Muscle of leg (tissue), 3 donors: ENCODE measurements at regions not wholly inside any gene's neighbourhood (a gene's known extent, or its start where the extent isn't known, plus 50 kb on each side); places are given as distances from the start of the nearest gene placed in this dataset.

Experiments used
- DNase-seq: peaks from one replicate; pipeline ENCODE4 v3.0.0; 2013
- H3K27ac ChIP-seq: one replicate; pipeline ENCODE4 v1.5.1; 2013; ENCODE audit warnings: mild to moderate bottlenecking, low read length, control low read depth
- H3K27me3 ChIP-seq: one replicate; pipeline ENCODE4 v1.6.1; 2013; ENCODE audit warnings: low read length; ENCODE audit not compliant: control insufficient read depth, insufficient read depth
- H3K36me3 ChIP-seq: one replicate; pipeline ENCODE4 v1.6.1; 2013; ENCODE audit warnings: low read length; ENCODE audit not compliant: control insufficient read depth, insufficient read depth
- H3K4me1 ChIP-seq: one replicate; pipeline ENCODE4 v1.6.1; 2013; ENCODE audit warnings: low read length; ENCODE audit not compliant: control insufficient read depth, insufficient read depth
- H3K4me3 ChIP-seq: one replicate; pipeline ENCODE4 v1.5.1; 2013; ENCODE audit warnings: low read length, control low read depth
- H3K9me3 ChIP-seq: replicated peaks from 2 replicates; pipeline ENCODE4 v1.6.1; 2013; ENCODE audit warnings: low read depth, low read length; ENCODE audit not compliant: control insufficient read depth
- WGBS: methylation state at CpG from one replicate; pipeline ENCODE4 v1.1.5; 2013; ENCODE audit warnings: missing lambda C conversion rate; ENCODE audit not compliant: insufficient coverage; 5-methylcytosine and 5-hydroxymethylcytosine counted together

- Histone ChIP-seq H3K4me1 (peaks cover 8% of the 10 kb centered on the region), H3K27me3 (peaks cover 5% of the 10 kb centered on the region), H3K4me3 (no peak overlapping the region), H3K9me3 (peaks cover 2% of the 10 kb centered on the region), H3K36me3 (no peaks in the 10 kb centered on the region), H3K27ac (no peak overlapping the region)
- WGBS = 67% methylated on average over 1 of the region's 5 CpGs
- no peak for DNase-seq
Observed at GRCh38 chr20:61117725-61118124, 134.3 kb upstream of the CDH4 start.

GRCh38 chr20:61118429-61119224, 133.4 kb upstream of the CDH4 start:
- WGBS = 87% methylated on average over 9 of the region's 14 CpGs
- Histone ChIP-seq H3K4me3 (no peak overlapping the region), H3K9me3 (peaks cover 2% of the 10 kb centered on the region), H3K4me1 (peaks cover 8% of the 10 kb centered on the region), H3K27ac (no peak overlapping the region), H3K36me3 (no peaks in the 10 kb centered on the region), H3K27me3 (peaks cover 5% of the 10 kb centered on the region)
- no peak for DNase-seq

- H3K9me3 ChIP-seq = peaks cover 2% of the 10 kb centered on the region
- peaks cover 5% of the 10 kb centered on the region for H3K27me3 ChIP-seq
- no CpG with 5 or more reads among the region's 10 CpGs for WGBS
- peaks cover 8% of the 10 kb centered on the region for H3K4me1 ChIP-seq
- no peak for DNase-seq
- no peaks in the 10 kb centered on the region for H3K36me3 ChIP-seq
- no peak overlapping the region for H3K4me3 ChIP-seq
- no peak overlapping the region for H3K27ac ChIP-seq
Observed at GRCh38 chr20:61119273-61119672, 132.8 kb upstream of the CDH4 start.

GRCh38 chr20:61119794-61120410, 132.2 kb upstream of the CDH4 start:
- DNase-seq = no peak
- no peak overlapping the region for H3K27ac ChIP-seq
- WGBS = 53% methylated on average over 3 of the region's 12 CpGs
- H3K9me3 ChIP-seq = peaks cover 2% of the 10 kb centered on the region
- H3K4me3 ChIP-seq = no peak overlapping the region
- H3K27me3 ChIP-seq = peaks cover 5% of the 10 kb centered on the region
- no peaks in the 10 kb centered on the region for H3K36me3 ChIP-seq
- peaks cover 8% of the 10 kb centered on the region for H3K4me1 ChIP-seq

GRCh38 chr20:61120595-61121515, 131.2 kb upstream of the CDH4 start:
- DNase-seq = peak; percentile 43
- Histone ChIP-seq H3K27me3 (peaks cover 5% of the 10 kb centered on the region), H3K9me3 (peaks cover 2% of the 10 kb centered on the region), H3K4me3 (no peak overlapping the region), H3K36me3 (no peaks in the 10 kb centered on the region), H3K27ac (no peak overlapping the region), H3K4me1 (peaks cover 3% of the 10 kb centered on the region)
- 56% methylated on average over 9 of the region's 17 CpGs for WGBS

GRCh38 chr20:61121661-61122060, 130.4 kb upstream of the CDH4 start:
- peaks cover 5% of the 10 kb centered on the region for H3K27me3 ChIP-seq
- DNase-seq = no peak
- H3K4me3 ChIP-seq = no peak overlapping the region
- peaks cover 3% of the 10 kb centered on the region for H3K4me1 ChIP-seq
- H3K36me3 ChIP-seq = no peaks in the 10 kb centered on the region
- WGBS = 87% methylated on average over 8 of the region's 8 CpGs
- peaks cover 2% of the 10 kb centered on the region for H3K9me3 ChIP-seq
- H3K27ac ChIP-seq = no peak overlapping the region

GRCh38 chr20:61123286-61123685, 128.8 kb upstream of the CDH4 start:
- H3K27ac ChIP-seq = no peak overlapping the region
- peaks cover 3% of the 10 kb centered on the region for H3K4me1 ChIP-seq
- H3K27me3 ChIP-seq = peaks cover 5% of the 10 kb centered on the region
- no peak overlapping the region for H3K4me3 ChIP-seq
- 82% methylated on average over 4 of the region's 7 CpGs for WGBS
- DNase-seq = no peak
- H3K36me3 ChIP-seq = no peaks in the 10 kb centered on the region
- H3K9me3 ChIP-seq = peaks cover 2% of the 10 kb centered on the region

GRCh38 chr20:61123751-61124368, 128.2 kb upstream of the CDH4 start:
- H3K27me3 ChIP-seq = peaks cover 2% of the 10 kb centered on the region
- H3K4me1 ChIP-seq = peaks cover 3% of the 10 kb centered on the region
- H3K36me3 ChIP-seq = no peaks in the 10 kb centered on the region
- DNase-seq = no peak
- 64% methylated on average over 13 of the region's 16 CpGs for WGBS
- no peak overlapping the region for H3K27ac ChIP-seq
- H3K4me3 ChIP-seq = no peak overlapping the region
- peaks cover 2% of the 10 kb centered on the region for H3K9me3 ChIP-seq

GRCh38 chr20:61125076-61125475, 127.0 kb upstream of the CDH4 start:
- peaks cover 2% of the 10 kb centered on the region for H3K9me3 ChIP-seq
- no peaks in the 10 kb centered on the region for H3K36me3 ChIP-seq
- H3K27ac ChIP-seq = no peak overlapping the region
- peaks cover 3% of the 10 kb centered on the region for H3K4me1 ChIP-seq
- no peaks in the 10 kb centered on the region for H3K27me3 ChIP-seq
- WGBS = 90% methylated on average over 6 of the region's 9 CpGs
- DNase-seq = no peak
- H3K4me3 ChIP-seq = no peak overlapping the region
